ENCODE measurements at regions not wholly inside any gene's neighbourhood (a gene's known extent, or its start where the extent isn't known, plus 50 kb on each side); places are given as distances from the start of the nearest gene placed in this dataset.

- WGBS, 3 donors = 32 to 68% (median 44%) methylated on average over 1 of the region's 1 CpG
- Histone ChIP-seq H3K36me3 (ENCODE audit: control insufficient read depth in 3 of 3, insufficient read depth in 2 of 3, low read depth in 1 of 3, low read length in 3 of 3) (no peaks in the 10 kb centered on the region), H3K4me3 (ENCODE audit: low read depth in 1 of 3, low read length in 3 of 3) (no peak overlapping the region), H3K27ac (ENCODE audit: low read depth in 1 of 3, low read length in 2 of 3) (no peak overlapping the region), H3K4me1 (ENCODE audit: control insufficient read depth in 3 of 3, insufficient read depth in 2 of 3, low read depth in 1 of 3, low read length in 2 of 3) (no peaks in the 10 kb centered on the region), H3K9me3 (ENCODE audit: control insufficient read depth in 2 of 2, insufficient read depth in 1 of 2, low read depth in 1 of 2, low read length in 1 of 2) (no peaks in the 10 kb centered on the region), H3K27me3 (ENCODE audit: control insufficient read depth in 3 of 3, insufficient read depth in 3 of 3, low read length in 3 of 3) (no peaks in the 10 kb centered on the region)
- FAIRE-seq = no peak
- DNase-seq = peak; percentile 42 to 49
Measured at GRCh38 chr13:33441015-33441414, 155.5 kb upstream of the STARD13 start.

- H3K27me3 ChIP-seq (ENCODE audit: control insufficient read depth in 3 of 3, insufficient read depth in 3 of 3, low read length in 3 of 3) = no peaks in the 10 kb centered on the region
- peaks cover 0 to 3% (median 0%) of the 10 kb centered on the region in 3 donors for H3K4me1 ChIP-seq (ENCODE audit: control insufficient read depth in 3 of 3, insufficient read depth in 2 of 3, low read depth in 1 of 3, low read length in 2 of 3)
- FAIRE-seq (no peak), DNase-seq (peak in 1 of 2 donors; percentile 52)
- no peaks in the 10 kb centered on the region for H3K36me3 ChIP-seq (ENCODE audit: control insufficient read depth in 3 of 3, insufficient read depth in 2 of 3, low read depth in 1 of 3, low read length in 3 of 3)
- no peak overlapping the region for H3K27ac ChIP-seq (ENCODE audit: low read depth in 1 of 3, low read length in 2 of 3)
- 23 to 71% (median 44%) methylated on average over 1 of the region's 1 CpG for WGBS, 3 donors
- H3K9me3 ChIP-seq (ENCODE audit: control insufficient read depth in 2 of 2, insufficient read depth in 1 of 2, low read depth in 1 of 2, low read length in 1 of 2) = no peaks in the 10 kb centered on the region
- H3K4me3 ChIP-seq (ENCODE audit: low read depth in 1 of 3, low read length in 3 of 3) = no peak overlapping the region
Measured at GRCh38 chr13:33445024-33445423, 159.5 kb upstream of the STARD13 start.

DNA sequence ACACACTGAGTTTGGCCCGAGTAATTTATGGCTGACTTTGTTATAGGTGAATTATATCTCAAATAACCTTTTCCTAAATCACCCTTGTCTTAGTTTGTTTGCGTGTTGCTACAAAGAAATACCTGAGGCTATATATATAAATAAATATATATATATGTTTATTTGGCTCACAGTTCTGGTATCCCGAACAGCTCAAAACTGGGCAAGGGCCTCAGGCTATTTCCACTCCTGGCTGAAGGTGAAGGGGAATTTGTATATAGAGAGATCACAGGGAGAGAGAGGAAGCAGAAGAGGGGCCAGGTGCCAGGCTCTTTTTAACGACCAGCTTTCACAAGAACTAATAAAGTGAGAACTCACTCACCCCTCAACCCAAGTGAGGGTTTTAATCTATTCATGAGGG lies 159.9 kb upstream of the STARD13 start:
- Histone ChIP-seq H3K36me3 (ENCODE audit: control insufficient read depth in 3 of 3, insufficient read depth in 2 of 3, low read depth in 1 of 3, low read length in 3 of 3) (no peaks in the 10 kb centered on the region), H3K27me3 (ENCODE audit: control insufficient read depth in 3 of 3, insufficient read depth in 3 of 3, low read length in 3 of 3) (no peaks in the 10 kb centered on the region), H3K9me3 (ENCODE audit: control insufficient read depth in 2 of 2, insufficient read depth in 1 of 2, low read depth in 1 of 2, low read length in 1 of 2) (no peaks in the 10 kb centered on the region), H3K4me3 (ENCODE audit: low read depth in 1 of 3, low read length in 3 of 3) (no peak overlapping the region), H3K4me1 (ENCODE audit: control insufficient read depth in 3 of 3, insufficient read depth in 2 of 3, low read depth in 1 of 3, low read length in 2 of 3) (peaks cover 0 to 3% (median 0%) of the 10 kb centered on the region in 3 donors), H3K27ac (ENCODE audit: low read depth in 1 of 3, low read length in 2 of 3) (peak overlapping the region in 1 of 3 donors; percentile 20)
- DNase-seq = no peak
- FAIRE-seq = no peak
- 14 to 58% (median 27%) methylated on average over 4 of the region's 4 CpGs for WGBS, 3 donors

- peak; percentile 47 for FAIRE-seq
- H3K9me3 ChIP-seq (ENCODE audit: control insufficient read depth in 2 of 2, insufficient read depth in 1 of 2, low read depth in 1 of 2, low read length in 1 of 2) = no peaks in the 10 kb centered on the region
- H3K4me1 ChIP-seq (ENCODE audit: control insufficient read depth in 3 of 3, insufficient read depth in 2 of 3, low read depth in 1 of 3, low read length in 2 of 3) = peaks cover 0 to 3% (median 0%) of the 10 kb centered on the region in 3 donors
- H3K27ac ChIP-seq (ENCODE audit: low read depth in 1 of 3, low read length in 2 of 3) = peak overlapping the region in 1 of 3 donors; percentile 11
- H3K27me3 ChIP-seq (ENCODE audit: control insufficient read depth in 3 of 3, insufficient read depth in 3 of 3, low read length in 3 of 3) = no peaks in the 10 kb centered on the region
- H3K36me3 ChIP-seq (ENCODE audit: control insufficient read depth in 3 of 3, insufficient read depth in 2 of 3, low read depth in 1 of 3, low read length in 3 of 3) = no peaks in the 10 kb centered on the region
- WGBS, 3 donors = 33 to 48% (median 42%) methylated on average over 5 of the region's 5 CpGs
- H3K4me3 ChIP-seq (ENCODE audit: low read depth in 1 of 3, low read length in 3 of 3) = no peak overlapping the region
- peak; percentile 57 to 63 for DNase-seq
Measured at GRCh38 chr13:33446821-33447725, 161.5 kb upstream of the STARD13 start.

- H3K9me3 ChIP-seq (ENCODE audit: control insufficient read depth in 2 of 2, insufficient read depth in 1 of 2, low read depth in 1 of 2, low read length in 1 of 2) = no peaks in the 10 kb centered on the region
- WGBS, 3 donors = 90 to 97% (median 90%) methylated on average over 1 of the region's 1 CpG
- FAIRE-seq = no peak
Measured at GRCh38 chr13:33448889-33449288, 163.3 kb upstream of the STARD13 start.

DNA sequence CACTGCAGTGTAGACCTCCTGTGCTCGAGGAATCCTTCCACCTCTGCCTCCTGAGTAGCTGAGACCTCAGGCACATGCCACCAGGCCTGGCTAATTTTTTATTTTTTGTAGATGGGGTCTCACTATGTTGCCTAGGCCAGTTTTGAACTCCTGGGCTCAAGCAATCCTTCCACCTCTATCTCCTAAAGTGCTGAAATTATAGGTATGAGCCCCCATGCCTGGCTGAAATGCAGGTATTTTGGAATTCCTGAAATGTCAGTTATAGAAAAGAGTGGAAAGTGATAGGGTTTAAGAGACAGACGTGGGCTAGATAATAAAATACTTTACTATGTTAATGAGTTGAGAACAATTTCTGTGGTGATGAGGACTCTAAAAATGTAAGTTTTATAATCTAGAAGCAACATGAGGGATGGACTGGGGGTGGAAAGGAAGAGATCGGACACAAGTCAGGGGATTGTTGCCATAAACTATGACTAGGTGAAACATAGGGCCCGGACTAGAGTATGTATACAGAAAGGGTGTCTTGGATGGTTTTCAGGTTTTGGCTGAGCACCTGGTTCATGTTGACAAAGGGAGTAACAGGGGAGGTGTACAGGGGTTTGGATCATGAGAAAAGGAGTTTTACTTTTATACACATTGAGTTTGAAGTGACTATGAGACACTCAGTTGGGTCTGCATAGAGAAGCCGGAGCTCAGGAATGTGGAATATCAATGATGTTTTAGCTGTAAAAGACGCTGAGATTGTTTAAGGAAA lies 165.6 kb upstream of the STARD13 start:
- no peak overlapping the region for H3K27ac ChIP-seq (ENCODE audit: low read depth in 1 of 3, low read length in 2 of 3)
- H3K4me1 ChIP-seq (ENCODE audit: control insufficient read depth in 3 of 3, insufficient read depth in 2 of 3, low read depth in 1 of 3, low read length in 2 of 3) = peaks cover 0 to 3% (median 0%) of the 10 kb centered on the region in 3 donors
- DNase-seq = no peak
- H3K9me3 ChIP-seq (ENCODE audit: control insufficient read depth in 2 of 2, insufficient read depth in 1 of 2, low read depth in 1 of 2, low read length in 1 of 2) = no peaks in the 10 kb centered on the region
- 87 to 90% (median 89%) methylated on average over 6 of the region's 6 CpGs for WGBS, 3 donors
- no peak for FAIRE-seq
- no peaks in the 10 kb centered on the region for H3K36me3 ChIP-seq (ENCODE audit: control insufficient read depth in 3 of 3, insufficient read depth in 2 of 3, low read depth in 1 of 3, low read length in 3 of 3)
- H3K4me3 ChIP-seq (ENCODE audit: low read depth in 1 of 3, low read length in 3 of 3) = no peak overlapping the region
- no peaks in the 10 kb centered on the region for H3K27me3 ChIP-seq (ENCODE audit: control insufficient read depth in 3 of 3, insufficient read depth in 3 of 3, low read length in 3 of 3)

More at GRCh38 chr13:33448889-33449288, 163.3 kb upstream of the STARD13 start:
- Histone ChIP-seq H3K27ac (ENCODE audit: low read depth in 1 of 3, low read length in 2 of 3) (no peak overlapping the region), H3K4me3 (ENCODE audit: low read depth in 1 of 3, low read length in 3 of 3) (no peak overlapping the region), H3K4me1 (ENCODE audit: control insufficient read depth in 3 of 3, insufficient read depth in 2 of 3, low read depth in 1 of 3, low read length in 2 of 3) (peaks cover 0 to 3% (median 0%) of the 10 kb centered on the region in 3 donors), H3K27me3 (ENCODE audit: control insufficient read depth in 3 of 3, insufficient read depth in 3 of 3, low read length in 3 of 3) (no peaks in the 10 kb centered on the region), H3K36me3 (ENCODE audit: control insufficient read depth in 3 of 3, insufficient read depth in 2 of 3, low read depth in 1 of 3, low read length in 3 of 3) (no peaks in the 10 kb centered on the region)
- no peak for DNase-seq

- Histone ChIP-seq H3K4me1 (ENCODE audit: control insufficient read depth in 3 of 3, insufficient read depth in 2 of 3, low read depth in 1 of 3, low read length in 2 of 3) (no peaks in the 10 kb centered on the region), H3K27me3 (ENCODE audit: control insufficient read depth in 3 of 3, insufficient read depth in 3 of 3, low read length in 3 of 3) (no peaks in the 10 kb centered on the region), H3K9me3 (ENCODE audit: control insufficient read depth in 2 of 2, insufficient read depth in 1 of 2, low read depth in 1 of 2, low read length in 1 of 2) (no peaks in the 10 kb centered on the region), H3K4me3 (ENCODE audit: low read depth in 1 of 3, low read length in 3 of 3) (no peak overlapping the region), H3K36me3 (ENCODE audit: control insufficient read depth in 3 of 3, insufficient read depth in 2 of 3, low read depth in 1 of 3, low read length in 3 of 3) (no peaks in the 10 kb centered on the region), H3K27ac (ENCODE audit: low read depth in 1 of 3, low read length in 2 of 3) (no peak overlapping the region)
- 72 to 96% (median 90%) methylated on average over 2 of the region's 2 CpGs for WGBS, 3 donors
- FAIRE-seq (no peak), DNase-seq (no peak)
Measured at GRCh38 chr13:33452873-33453517, 167.4 kb upstream of the STARD13 start.

GRCh38 chr13:33453936-33454335 lies 168.4 kb upstream of the STARD13 start:
- no peak for FAIRE-seq
- no peak overlapping the region for H3K27ac ChIP-seq (ENCODE audit: low read depth in 1 of 3, low read length in 2 of 3)
- DNase-seq = no peak
- H3K9me3 ChIP-seq (ENCODE audit: control insufficient read depth in 2 of 2, insufficient read depth in 1 of 2, low read depth in 1 of 2, low read length in 1 of 2) = no peaks in the 10 kb centered on the region
- no peaks in the 10 kb centered on the region for H3K4me1 ChIP-seq (ENCODE audit: control insufficient read depth in 3 of 3, insufficient read depth in 2 of 3, low read depth in 1 of 3, low read length in 2 of 3)
- H3K4me3 ChIP-seq (ENCODE audit: low read depth in 1 of 3, low read length in 3 of 3) = no peak overlapping the region
- H3K36me3 ChIP-seq (ENCODE audit: control insufficient read depth in 3 of 3, insufficient read depth in 2 of 3, low read depth in 1 of 3, low read length in 3 of 3) = no peaks in the 10 kb centered on the region
- H3K27me3 ChIP-seq (ENCODE audit: control insufficient read depth in 3 of 3, insufficient read depth in 3 of 3, low read length in 3 of 3) = no peaks in the 10 kb centered on the region
- WGBS, 3 donors = 82 to 95% (median 84%) methylated on average over 2 of the region's 2 CpGs

All from small intestine (tissue), 7 donors.